ENCODE measurements at regions not wholly inside any gene's neighbourhood (a gene's known extent, or its start where the extent isn't known, plus 50 kb on each side); places are given as distances from the start of the nearest gene placed in this dataset.
"Not testable (repeated sequence)": the region's sequence is repeated elsewhere in the genome, so short reads cannot be mapped to it uniquely, and the experiment has no call there.

- in situ Hi-C loops (cut with HindIII; ENCODE audit: low sequenced_read_pairs), result no loop called here
- DNase-seq (ENCODE audit: low read depth, low spot score), result no peak
- TF ChIP-seq CTCF (IDR thresholded peaks at IDR 0.05; ENCODE audit: low read depth, low read length), result no peak
- no peak overlapping the region for H3K4me3 ChIP-seq (ENCODE audit: low read depth, low read length)
Observed at GRCh38 chr18:67135981-67136380, 380.5 kb downstream of the DSEL start.

GRCh38 chr18:67134911-67135310 is 381.6 kb downstream of the DSEL start:
- H3K4me3 ChIP-seq (ENCODE audit: low read depth, low read length), result no peak overlapping the region
- DNase-seq (ENCODE audit: low read depth, low spot score), result no peak
- in situ Hi-C loops (cut with HindIII; ENCODE audit: low sequenced_read_pairs), result no loop called here
- no peak for TF ChIP-seq CTCF (IDR thresholded peaks at IDR 0.05; ENCODE audit: low read depth, low read length)

GRCh38 chr18:67133669-67134068 is 382.9 kb downstream of the DSEL start:
- H3K4me3 ChIP-seq (ENCODE audit: low read depth, low read length), result no peak overlapping the region
- in situ Hi-C loops (cut with HindIII; ENCODE audit: low sequenced_read_pairs), result no loop called here
- no peak for DNase-seq (ENCODE audit: low read depth, low spot score)
- no peak for TF ChIP-seq CTCF (IDR thresholded peaks at IDR 0.05; ENCODE audit: low read depth, low read length)

GRCh38 chr18:67132919-67133318 is 383.6 kb downstream of the DSEL start:
- no peak for DNase-seq (ENCODE audit: low read depth, low spot score)
- no peak for TF ChIP-seq CTCF (IDR thresholded peaks at IDR 0.05; ENCODE audit: low read depth, low read length)
- H3K4me3 ChIP-seq (ENCODE audit: low read depth, low read length), result no peak overlapping the region
- in situ Hi-C loops (cut with HindIII; ENCODE audit: low sequenced_read_pairs), result no loop called here

GRCh38 chr18:67131498-67131897 is 385.0 kb downstream of the DSEL start:
- no peak overlapping the region for H3K4me3 ChIP-seq (ENCODE audit: low read depth, low read length)
- in situ Hi-C loops (cut with HindIII; ENCODE audit: low sequenced_read_pairs), result no loop called here
- TF ChIP-seq CTCF (IDR thresholded peaks at IDR 0.05; ENCODE audit: low read depth, low read length), result no peak
- no peak for DNase-seq (ENCODE audit: low read depth, low spot score)

GRCh38 chr18:67126751-67127150 is 389.8 kb downstream of the DSEL start:
- DNase-seq (ENCODE audit: low read depth, low spot score); H3K4me3 ChIP-seq (ENCODE audit: low read depth, low read length); in situ Hi-C loops (cut with HindIII; ENCODE audit: low sequenced_read_pairs): not testable (repeated sequence)

GRCh38 chr18:67123901-67124300 is 392.6 kb downstream of the DSEL start:
- no peak overlapping the region for H3K4me3 ChIP-seq (ENCODE audit: low read depth, low read length)
- DNase-seq (ENCODE audit: low read depth, low spot score), result no peak

More at GRCh38 chr18:67123901-67124300, 392.6 kb downstream of the DSEL start:
- TF ChIP-seq CTCF (IDR thresholded peaks at IDR 0.05; ENCODE audit: low read depth, low read length), result no peak
- in situ Hi-C loops (cut with HindIII; ENCODE audit: low sequenced_read_pairs), result no loop called here
